ENCODE measurements at regions not wholly inside any gene's neighbourhood (a gene's known extent, or its start where the extent isn't known, plus 50 kb on each side); places are given as distances from the start of the nearest gene placed in this dataset.

GRCh38 chr7:85316489-85316888 is 129.6 kb upstream of the SEMA3D start:
- no peak overlapping the region for H3K4me3 ChIP-seq
- TF ChIP-seq POLR2A (IDR thresholded peaks at IDR 0.05) = no peak
- TF ChIP-seq CTCF (IDR thresholded peaks at IDR 0.05 in 4 of 5, conservative IDR thresholded peaks at IDR 0.05 in 1 of 5) = no peak
- intact Hi-C loops (cut with DNase I; ENCODE audit: low total_unique reads) = no loop called here
- H3K27ac ChIP-seq = no peak overlapping the region
- ATAC-seq (no peak), DNase-seq (no peak)
- H3K27me3 ChIP-seq = no peaks in the 10 kb centered on the region
- in situ Hi-C loops (cut with MboI; ENCODE audit: low sequenced_read_pairs in 4 of 4) = no loop called here
- H3K36me3 ChIP-seq = no peaks in the 10 kb centered on the region
- H3K4me1 ChIP-seq = no peaks in the 10 kb centered on the region
- no peaks in the 10 kb centered on the region for H3K9me3 ChIP-seq

- DNase-seq (no peak), ATAC-seq (no peak)
- Histone ChIP-seq H3K36me3 (no peaks in the 10 kb centered on the region), H3K4me1 (no peaks in the 10 kb centered on the region), H3K27me3 (no peaks in the 10 kb centered on the region), H3K4me3 (no peak overlapping the region), H3K27ac (no peak overlapping the region), H3K9me3 (no peaks in the 10 kb centered on the region)
- intact Hi-C loops (cut with DNase I; ENCODE audit: low total_unique reads) = no loop called here
- in situ Hi-C loops (cut with MboI; ENCODE audit: low sequenced_read_pairs in 4 of 4) = no loop called here
- TF ChIP-seq POLR2A (IDR thresholded peaks at IDR 0.05) = no peak
- TF ChIP-seq CTCF (IDR thresholded peaks at IDR 0.05 in 4 of 5, conservative IDR thresholded peaks at IDR 0.05 in 1 of 5) = no peak
Observed at GRCh38 chr7:85310301-85310700, 123.4 kb upstream of the SEMA3D start.

- H3K27me3 ChIP-seq = no peaks in the 10 kb centered on the region
- intact Hi-C loops (cut with DNase I; ENCODE audit: low total_unique reads) = no loop called here
- TF ChIP-seq POLR2A (IDR thresholded peaks at IDR 0.05) (no peak), CTCF (IDR thresholded peaks at IDR 0.05 in 4 of 5, conservative IDR thresholded peaks at IDR 0.05 in 1 of 5) (no peak)
- no peaks in the 10 kb centered on the region for H3K9me3 ChIP-seq
- no peak for DNase-seq
- no peak overlapping the region for H3K27ac ChIP-seq
- in situ Hi-C loops (cut with MboI; ENCODE audit: low sequenced_read_pairs in 4 of 4) = no loop called here
- H3K4me1 ChIP-seq = no peaks in the 10 kb centered on the region
- no peak for ATAC-seq
- H3K36me3 ChIP-seq = no peaks in the 10 kb centered on the region
- H3K4me3 ChIP-seq = no peak overlapping the region
Observed at GRCh38 chr7:85306115-85306514, 119.3 kb upstream of the SEMA3D start.

GRCh38 chr7:85294176-85294575 is 107.3 kb upstream of the SEMA3D start:
- no peaks in the 10 kb centered on the region for H3K4me1 ChIP-seq
- no peak overlapping the region for H3K27ac ChIP-seq
- no peak for DNase-seq
- H3K27me3 ChIP-seq = no peaks in the 10 kb centered on the region
- intact Hi-C loops (cut with DNase I; ENCODE audit: low total_unique reads) (no loop called here), in situ Hi-C loops (cut with MboI; ENCODE audit: low sequenced_read_pairs in 4 of 4) (no loop called here)
- H3K36me3 ChIP-seq = no peaks in the 10 kb centered on the region
- ATAC-seq = no peak
- H3K4me3 ChIP-seq = no peak overlapping the region
- no peaks in the 10 kb centered on the region for H3K9me3 ChIP-seq
- TF ChIP-seq CTCF (IDR thresholded peaks at IDR 0.05 in 4 of 5, conservative IDR thresholded peaks at IDR 0.05 in 1 of 5) (no peak), POLR2A (IDR thresholded peaks at IDR 0.05) (no peak)

GRCh38 chr7:85292908-85293576 is 106.2 kb upstream of the SEMA3D start:
- TF ChIP-seq POLR2A (IDR thresholded peaks at IDR 0.05) (no peak), CTCF (IDR thresholded peaks at IDR 0.05 in 4 of 5, conservative IDR thresholded peaks at IDR 0.05 in 1 of 5) (no peak)
- Histone ChIP-seq H3K27me3 (no peaks in the 10 kb centered on the region), H3K4me3 (no peak overlapping the region), H3K36me3 (no peaks in the 10 kb centered on the region), H3K9me3 (no peaks in the 10 kb centered on the region), H3K27ac (no peak overlapping the region), H3K4me1 (no peaks in the 10 kb centered on the region)
- in situ Hi-C loops (cut with MboI; ENCODE audit: low sequenced_read_pairs in 4 of 4) = no loop called here
- ATAC-seq (no peak), DNase-seq (no peak)
- intact Hi-C loops (cut with DNase I; ENCODE audit: low total_unique reads) = no loop called here
